Suppressor macrophage treated with lipopolysaccharide for 4 hours (primary cell): ENCODE measurements at regions not wholly inside any gene's neighbourhood (a gene's known extent, or its start where the extent isn't known, plus 50 kb on each side); places are given as distances from the start of the nearest gene placed in this dataset.
"Not testable (repeated sequence)": the region's sequence is repeated elsewhere in the genome, so short reads cannot be mapped to it uniquely, and the experiment has no call there.

Experiments used
- DNase-seq: peaks from one replicate; pipeline ENCODE4 v3.0.0-alpha.2; 2020

DNA sequence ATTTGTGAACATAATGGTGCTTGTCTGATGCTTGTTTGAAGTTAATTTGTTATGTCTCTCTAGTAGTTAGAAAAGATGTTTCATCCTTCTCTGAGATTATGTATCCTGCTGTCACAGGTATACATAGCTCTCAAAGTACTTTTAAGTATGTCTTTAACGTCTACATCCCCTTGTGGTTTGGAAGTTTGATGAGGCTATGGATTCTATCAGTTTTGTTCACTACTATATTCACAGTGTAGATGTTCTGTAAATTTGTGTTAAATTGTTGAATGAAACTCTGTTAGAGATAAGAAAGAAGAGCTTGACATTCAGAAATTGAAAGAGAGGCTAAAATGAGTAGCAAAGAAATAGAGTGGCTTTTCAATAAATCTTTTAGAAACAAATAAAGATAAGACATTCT, 304.6 kb upstream of the MIR17HG start:
- no peak for DNase-seq

DNA sequence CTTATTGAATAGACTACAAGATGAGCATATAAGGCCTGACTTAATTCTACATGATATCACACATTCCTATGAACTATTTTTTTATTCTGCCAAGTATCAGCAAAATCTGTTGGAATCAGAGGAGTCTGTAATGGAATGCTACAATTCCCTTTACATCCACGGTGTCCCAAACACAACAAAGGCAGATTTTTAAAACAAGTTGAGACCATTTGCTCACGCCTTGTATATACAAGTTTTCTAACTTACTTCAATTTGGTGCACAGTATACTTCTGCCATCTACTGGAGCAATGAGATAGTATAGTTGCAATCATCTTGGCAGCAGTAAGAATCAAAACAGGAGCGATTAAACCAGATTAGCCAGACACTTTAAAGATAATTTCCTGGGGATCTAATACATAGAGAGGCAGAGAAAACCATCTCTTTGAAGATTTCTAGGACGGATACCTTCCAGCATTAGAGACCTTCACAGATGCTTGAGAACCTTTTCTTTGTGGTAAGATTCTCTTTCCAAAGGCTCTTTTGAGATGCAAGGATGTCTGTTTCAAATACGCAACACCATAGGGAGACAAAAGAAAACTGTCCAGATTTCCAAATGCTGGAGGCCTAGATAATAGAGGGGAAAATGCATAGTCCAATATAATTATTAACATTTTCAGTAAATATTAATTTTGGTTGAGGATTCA, 302.0 kb upstream of the MIR17HG start:
- DNase-seq, result no peak

DNA sequence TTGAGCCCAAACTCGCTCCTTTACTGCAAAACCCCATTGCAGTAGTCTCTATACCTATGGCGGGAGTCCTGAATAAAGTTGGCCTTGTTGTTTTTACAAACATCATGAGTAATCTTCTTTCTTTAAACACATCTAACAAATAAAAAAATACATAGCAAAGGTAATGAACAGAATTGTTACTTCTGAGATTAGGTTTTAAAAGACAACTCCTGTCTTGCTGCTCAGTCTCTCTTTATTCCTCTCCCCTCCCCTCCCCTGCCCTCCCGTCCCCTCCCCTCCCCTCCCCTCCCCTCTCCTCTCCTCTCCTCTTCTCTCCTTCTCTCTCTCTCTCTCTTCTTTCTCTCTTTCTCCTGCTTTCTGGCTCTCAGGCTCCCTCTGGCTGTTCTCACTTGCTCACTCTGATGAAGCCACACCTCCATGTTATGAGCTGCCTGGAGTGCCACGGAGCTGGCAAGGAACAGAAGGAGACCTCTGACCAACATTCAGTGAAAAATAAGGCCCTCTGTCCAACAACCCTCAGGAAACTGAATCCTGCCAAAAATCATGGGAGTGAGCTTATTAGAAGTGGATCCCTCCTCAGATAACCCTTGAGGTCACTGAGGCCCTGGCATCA, 300.7 kb upstream of the MIR17HG start:
- no peak for DNase-seq

DNA sequence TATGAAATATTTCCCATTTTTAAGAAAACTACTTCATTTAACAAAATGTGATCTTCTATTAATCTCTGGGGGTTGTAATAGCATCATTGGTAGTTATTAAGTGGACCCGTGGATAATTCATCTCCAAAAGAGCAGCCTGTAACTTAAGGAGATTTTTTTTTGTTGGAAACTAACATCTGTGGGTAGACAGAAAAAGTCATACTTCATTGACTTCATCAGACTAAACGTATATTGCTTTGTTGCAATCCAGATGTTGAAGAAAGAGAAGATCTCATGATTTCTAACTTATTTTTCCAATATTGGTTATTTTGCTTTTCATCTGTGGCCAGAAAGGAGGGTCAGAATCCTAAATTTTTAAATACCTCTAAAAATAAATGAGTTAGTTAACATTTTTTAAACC, 296.5 kb upstream of the MIR17HG start:
- no peak for DNase-seq

DNA sequence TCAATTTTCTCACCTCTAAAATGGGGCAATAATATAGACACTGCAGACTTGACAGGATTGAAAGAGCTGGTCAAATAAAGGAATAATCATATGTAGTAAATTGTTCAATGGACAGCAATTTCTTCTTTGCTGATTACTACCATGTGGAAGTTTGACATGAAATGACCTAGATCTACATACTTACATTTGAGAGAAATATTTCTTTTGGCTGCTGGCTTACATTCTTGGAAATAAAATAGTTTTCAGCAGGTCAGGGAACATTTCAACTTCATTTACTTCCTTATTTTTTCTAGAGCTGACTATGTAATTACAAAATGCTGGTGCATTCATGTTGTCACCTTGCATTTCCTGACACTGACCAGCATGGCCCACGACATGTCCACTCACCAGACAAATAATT, 294.6 kb upstream of the MIR17HG start:
- DNase-seq, result no peak

DNA sequence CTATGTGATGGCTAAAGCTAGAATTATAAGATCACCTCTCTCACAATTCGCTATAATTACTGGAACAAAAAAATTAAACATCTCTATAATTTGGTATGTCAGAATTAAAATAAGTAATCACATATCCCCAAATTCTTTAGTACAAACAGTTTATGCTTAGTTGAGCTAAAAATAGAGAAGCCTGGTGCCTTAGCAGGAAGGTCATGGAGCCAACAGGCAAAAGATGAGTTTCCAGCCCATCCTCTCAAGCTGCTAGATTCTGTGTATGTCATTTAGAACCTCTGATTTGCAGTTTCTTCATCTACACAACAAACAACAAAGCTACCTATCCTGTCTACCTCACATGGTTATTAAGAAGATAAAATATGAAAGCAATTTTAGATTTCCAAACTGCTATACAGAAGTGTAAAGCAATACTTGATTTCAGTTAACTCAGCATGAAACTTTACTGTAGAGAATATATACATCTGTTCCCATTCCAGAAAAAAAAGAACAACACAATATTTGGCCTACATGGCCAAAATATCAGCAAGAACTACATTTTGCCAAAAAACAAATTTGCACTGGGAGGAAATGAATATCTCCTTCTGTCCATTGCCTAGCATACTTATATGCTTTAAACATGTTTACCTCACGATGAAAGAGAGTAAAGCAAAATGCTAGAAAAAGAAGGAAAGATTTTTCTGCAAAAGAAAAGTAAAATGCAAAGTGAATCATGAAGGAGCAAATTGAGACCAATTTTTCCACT, 294.0 kb upstream of the MIR17HG start:
- no peak for DNase-seq

DNA sequence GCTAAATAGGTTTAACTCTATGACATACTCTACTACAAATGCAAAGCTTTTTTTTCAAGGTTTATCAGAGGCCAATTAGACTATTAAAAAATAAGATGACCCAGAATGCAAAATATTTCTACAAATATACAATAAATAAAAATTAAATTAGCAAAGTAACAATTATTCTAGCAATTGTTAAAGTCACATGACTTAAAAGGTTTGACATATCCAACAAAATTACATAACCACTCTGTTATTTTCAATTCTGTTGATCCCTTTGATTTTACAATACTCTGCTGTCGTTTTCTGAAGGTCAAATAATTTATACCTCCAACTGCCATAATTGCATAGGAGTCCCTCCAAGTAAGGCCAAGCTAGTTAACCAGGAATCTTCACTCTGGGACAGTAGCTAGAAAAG, 292.6 kb upstream of the MIR17HG start:
- no peak for DNase-seq

DNA sequence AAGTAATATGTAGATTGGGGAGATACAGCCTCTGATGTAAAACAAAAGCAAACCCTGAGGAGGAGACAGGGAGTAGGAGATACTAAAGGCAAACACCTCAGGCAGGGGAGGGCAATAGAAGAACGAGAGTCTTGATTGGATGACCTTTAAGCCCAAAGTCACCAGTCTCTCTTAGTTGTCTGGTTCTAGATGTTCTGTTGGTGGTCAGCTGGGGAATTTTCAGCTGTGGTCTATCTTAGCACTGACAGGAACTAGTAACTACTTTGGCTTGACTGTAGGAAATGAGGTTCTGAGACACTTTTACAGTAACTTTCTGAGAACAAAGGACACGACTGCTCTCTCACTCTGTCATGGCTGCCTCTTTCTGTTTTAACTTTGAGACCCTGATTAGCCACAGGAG, 290.7 kb upstream of the MIR17HG start:
- no peak for DNase-seq

DNA sequence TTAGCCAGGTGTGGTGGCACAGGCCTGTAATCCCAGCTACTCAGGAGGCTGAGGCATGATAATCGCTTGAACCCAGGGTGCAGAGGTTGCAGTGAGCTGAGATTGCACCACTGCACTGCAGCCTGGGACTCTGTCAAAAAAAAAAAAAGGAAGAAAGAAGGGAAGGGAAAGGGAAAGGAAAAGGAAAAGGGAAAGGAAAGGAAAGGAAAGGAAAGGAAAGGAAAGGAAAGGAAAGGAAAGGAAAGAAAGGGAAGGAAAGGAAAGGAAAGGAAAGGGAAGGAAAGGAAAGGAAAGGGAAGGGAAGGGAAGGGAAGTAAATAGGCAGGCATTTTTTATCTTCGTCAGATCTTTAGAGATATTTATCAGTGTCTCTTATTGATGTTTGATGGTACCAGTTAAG, 290.0 kb upstream of the MIR17HG start:
- DNase-seq, result not testable (repeated sequence)

DNA sequence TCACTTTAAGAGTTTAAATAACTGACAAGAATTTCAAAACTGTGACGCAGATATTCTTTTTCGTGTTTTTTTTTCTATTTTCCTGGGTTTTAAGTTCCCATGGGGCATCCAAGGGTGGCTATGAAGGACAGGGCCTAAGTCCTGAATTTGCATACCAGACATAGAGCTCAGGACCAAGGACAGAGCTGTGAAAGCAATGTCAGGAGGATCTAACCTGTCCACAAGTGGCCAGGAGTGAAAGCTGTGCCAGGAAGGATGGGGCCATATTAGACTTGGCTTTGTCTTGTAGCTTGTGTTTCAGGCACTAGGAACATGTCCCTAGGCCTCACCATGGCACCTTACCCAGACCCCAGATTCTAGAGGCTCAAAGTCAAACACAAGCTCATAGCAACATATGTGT, 289.4 kb upstream of the MIR17HG start:
- no peak for DNase-seq

DNA sequence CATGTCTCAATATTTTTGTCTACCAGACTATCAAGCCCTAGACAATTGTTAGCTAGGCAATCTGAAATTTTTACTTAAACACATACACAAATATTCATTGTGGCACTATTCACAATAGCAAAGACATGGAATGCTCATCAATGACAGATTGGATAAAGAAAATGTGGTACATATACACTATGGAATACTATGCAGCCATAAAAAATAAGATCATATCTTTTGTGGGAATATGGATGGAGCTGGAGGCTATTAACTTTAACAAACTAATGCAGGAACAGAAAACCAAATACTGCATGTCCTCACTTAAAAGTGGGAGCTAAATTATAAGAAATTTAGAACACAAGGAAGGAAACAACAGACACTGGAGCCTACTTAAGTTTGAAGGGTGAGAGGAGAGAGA, 288.6 kb upstream of the MIR17HG start:
- DNase-seq, result no peak

DNA sequence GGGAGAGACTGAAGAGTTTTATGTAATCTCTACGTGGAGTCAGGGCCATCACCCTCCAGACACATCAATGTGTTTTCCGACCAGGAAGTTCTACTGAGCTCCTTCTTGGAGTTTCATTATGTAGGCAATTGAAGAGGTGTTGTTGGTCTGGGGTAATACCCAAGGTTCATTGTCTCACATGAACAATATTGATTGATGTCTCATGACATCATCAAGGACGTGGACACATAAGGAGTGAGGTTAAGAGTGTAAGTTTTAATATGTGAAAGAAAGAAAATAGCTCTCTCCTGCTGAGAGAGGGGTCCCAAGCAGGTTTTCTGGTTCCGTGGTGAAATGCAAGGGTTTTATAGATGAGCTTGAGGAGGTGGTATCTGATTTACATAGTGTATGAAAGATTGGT, 280.7 kb upstream of the MIR17HG start:
- no peak for DNase-seq

DNA sequence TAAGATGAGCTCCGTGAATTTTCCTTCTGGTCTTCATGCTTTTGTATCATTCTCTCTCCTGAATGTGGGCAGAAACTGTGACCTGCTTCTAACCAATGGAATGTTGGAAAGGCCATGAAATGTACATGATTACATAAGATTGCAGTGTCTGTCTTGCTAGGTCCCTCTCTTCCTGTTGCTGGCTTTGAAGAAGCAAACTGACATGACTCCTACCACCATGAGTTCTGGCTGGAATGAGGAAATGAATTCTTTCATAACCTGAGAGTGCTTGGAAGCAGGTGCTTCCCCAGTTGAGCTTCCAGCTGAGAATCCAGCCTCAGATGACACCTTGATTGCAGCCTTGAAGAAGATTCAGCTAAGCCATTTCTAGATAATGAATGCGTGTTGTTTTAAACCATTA, 275.0 kb upstream of the MIR17HG start:
- DNase-seq, result peak; percentile 14

DNA sequence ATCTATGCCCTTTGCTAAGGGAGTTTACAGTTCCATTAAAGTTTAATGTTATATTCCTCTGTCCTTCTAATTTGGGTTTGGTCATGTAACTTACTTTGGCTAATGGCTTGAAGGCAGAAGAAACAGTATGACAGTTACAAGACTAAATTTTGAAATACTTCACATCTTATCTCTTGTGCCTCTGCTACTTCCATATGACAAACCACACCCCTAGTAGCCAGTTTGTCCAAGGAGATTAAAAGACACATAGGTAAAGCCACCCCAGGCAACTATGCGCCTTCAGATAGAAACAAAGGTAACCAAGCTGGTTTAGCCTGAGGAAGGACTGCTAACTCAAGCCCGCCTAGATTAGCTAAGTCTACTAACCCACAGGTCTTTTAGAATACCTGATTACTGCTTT, 273.4 kb upstream of the MIR17HG start:
- no peak for DNase-seq

DNA sequence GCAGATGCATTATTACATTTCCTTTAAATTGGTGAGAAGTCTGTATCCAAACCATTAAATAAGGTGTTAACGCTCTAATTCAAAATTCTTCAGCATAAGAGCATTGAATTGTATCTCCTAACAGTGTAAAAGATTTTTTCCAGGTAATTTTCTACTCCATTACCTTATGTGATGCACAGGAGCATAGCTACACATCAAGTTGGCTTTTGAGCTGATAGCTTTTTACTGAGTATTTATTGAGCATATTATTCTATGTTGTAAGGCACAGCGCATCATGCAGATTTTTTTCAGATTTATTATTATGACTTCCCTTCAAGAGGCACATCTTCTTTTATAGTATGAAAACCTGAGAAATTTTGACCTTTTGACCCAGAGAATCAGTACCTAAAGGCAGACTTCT, 270.7 kb upstream of the MIR17HG start:
- DNase-seq, result no peak

DNA sequence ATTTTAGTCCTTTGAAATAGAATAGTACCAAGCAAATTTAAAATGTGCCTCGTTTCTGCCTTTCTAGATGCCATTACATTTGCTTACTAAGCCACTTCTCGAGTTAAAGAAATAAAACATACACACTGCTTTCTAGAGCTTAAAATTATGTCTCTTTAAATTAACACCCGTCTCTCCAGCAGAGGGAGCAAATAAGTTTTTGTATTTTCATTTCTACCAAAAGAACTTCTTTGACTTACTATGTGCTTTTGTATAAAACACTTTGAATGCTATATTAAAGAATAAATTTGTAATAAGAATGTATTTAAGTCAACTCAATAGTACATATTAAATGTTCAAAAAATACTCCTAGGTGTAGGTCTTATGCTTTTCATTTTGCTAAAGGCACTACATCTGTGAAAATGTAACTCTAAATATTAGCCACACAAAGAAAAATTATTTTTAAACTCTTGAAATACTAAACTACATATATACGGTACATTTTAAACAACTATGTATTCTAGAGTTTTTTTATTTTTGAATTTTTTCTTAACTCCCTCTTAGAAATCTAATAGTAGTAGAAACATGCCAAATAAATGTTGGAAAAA, 269.3 kb upstream of the MIR17HG start:
- DNase-seq, result peak; percentile 26

DNA sequence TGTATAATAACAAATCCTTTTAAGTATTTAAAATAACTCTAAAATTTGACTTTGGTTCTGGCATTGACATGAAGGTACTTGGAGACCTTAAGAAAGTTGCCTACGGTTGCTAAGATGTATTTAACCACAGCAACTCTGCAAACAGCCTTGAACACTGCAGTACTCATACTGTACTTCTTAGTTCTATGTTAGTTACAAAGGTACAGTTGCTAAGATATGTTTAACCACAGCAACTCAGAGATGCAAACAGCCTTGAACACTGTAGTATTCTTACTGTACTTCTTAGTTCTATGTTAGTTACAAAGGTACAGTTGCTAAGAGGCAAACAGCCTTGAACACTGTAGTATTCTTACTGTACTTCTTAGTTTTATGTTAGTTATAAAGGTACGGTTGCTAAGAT, 268.3 kb upstream of the MIR17HG start:
- no peak for DNase-seq

DNA sequence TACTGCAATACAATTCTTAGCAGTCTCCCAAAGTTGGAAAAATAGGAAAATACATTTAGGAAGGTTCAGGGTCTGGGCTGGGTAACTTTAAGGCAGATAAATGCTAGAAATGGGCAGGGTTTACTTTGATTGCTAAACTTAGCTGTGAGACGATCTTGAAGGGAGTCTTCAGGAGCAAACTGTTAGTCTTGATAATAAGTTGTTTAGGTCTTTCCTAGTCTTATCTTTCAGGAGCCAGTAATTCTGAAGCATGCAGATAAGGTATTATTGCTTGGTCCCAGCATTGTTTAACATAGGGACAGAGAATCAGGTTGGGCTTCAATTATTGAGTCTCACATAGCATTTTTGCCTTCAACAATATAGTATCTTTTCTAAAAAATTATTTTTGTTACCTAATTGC, 262.4 kb upstream of the MIR17HG start:
- no peak for DNase-seq

DNA sequence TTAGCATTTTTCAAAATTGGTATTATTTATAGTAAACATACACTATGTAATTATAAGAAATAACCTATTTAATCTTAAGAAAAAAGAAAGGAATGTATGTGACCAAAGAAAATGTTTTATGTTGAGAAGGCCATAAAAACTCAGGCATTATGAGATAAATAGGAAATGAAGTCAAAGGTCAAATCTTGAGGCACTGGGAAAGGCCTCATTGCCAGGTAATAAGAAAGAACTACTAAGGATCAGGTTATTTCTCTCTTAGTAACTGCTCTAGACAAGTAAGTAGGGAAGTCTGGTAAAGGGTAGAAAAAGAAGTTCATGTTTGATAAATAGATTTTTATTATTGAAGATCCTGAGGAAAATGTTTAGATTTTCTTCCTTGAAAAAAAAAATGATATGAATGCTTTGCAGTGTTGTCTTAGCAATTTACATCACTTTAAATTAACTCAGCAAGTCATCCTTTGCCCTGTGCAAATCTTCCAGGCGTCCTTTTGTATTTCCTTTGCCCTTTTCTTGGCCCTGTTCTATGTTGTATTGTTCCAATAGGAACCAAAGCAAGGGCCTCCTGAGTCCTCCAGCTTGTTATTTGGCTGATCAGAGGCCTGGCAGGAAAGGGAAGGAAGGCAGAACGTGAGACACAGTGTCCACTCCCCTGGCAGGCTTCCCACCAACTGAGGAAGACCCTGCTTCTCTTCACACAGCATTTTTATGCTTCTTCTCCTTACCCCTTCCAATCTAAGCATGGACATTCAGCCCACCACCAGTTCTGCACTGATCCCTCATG, 260.4 kb upstream of the MIR17HG start:
- DNase-seq, result no peak

DNA sequence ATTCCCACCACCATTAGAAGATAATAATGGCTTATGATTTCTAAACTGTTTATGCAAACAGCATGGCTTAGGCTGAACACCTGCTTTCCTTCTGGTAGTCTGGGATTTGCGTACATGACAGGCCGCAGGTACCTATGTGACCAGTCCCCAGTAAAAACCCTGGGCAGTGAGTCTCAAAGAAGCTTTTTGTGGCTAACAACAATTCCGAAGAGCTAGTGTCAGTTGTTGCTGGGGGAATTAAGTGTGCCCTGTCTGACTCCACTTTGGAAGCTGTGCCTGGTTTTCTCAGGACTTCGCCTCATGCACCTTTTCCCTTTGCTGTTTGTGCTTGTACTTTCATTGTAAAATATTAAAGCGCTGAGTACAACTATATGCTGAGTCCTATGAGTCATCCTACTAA, 250.2 kb upstream of the MIR17HG start:
- no peak for DNase-seq

DNA sequence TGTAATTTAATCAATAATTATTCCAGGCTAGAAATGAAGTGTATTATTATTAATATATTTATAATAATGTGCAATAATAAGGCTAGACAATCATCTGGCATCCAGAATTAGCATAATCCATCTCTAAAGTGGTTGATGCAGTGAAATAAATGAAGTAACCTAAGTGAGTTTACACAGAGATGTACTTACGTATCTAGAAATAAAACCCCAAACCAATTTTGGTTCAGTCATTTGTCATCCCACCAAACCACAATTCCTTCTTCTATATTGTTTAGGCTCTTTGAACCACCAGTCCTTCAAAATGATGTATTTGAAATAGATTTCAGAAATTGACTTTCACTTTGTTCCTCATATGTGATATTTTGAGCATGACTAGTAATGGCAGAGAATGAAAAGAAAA, 247.6 kb upstream of the MIR17HG start:
- DNase-seq, result no peak

DNA sequence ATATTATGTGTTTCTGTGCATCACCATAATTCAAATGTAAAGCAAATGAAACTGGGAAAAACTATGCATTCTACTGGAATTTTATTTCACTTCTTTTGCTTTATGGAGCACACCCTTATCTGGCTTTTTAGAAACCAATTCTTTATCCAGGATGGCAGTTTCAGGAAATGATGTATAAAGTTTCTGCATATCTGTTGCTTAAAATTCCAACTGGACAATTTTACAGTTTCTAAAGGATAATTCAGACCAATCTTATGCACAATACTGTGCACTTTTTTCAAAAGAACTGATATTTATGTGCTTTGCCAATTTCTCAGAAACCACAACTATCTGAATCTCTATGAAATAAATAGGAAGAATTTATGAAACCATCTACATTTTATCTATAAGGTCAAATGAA, 246.5 kb upstream of the MIR17HG start:
- no peak for DNase-seq

DNA sequence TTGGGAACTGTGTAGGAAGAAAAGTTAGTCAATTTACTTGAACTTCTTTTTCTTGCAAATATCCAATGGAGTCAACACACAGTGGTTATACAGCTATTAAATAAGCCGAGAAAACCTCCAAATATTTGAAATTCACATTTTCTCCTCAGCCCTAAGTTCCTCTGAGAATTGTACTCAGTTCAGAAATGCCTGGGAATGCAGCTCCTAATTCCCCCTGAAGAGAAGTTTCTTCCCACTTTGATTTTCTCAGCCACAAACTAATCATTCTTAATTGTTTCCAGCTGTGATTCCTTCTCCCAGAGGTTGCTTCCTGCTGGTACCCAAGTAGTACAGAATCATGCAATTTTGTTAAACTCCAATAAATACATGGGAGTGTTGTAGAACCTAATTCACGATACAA, 246.1 kb upstream of the MIR17HG start:
- no peak for DNase-seq
